G401 (cell line): ENCODE measurements at regions not wholly inside any gene's neighbourhood (a gene's known extent, or its start where the extent isn't known, plus 50 kb on each side); places are given as distances from the start of the nearest gene placed in this dataset.
A peak's percentile ranks its signal among the peaks of the same experiment; 100 is the strongest.

Experiments used
- DNase-seq: peaks from one replicate; pipeline ENCODE4 v3.0.0-alpha.2; 2015; ENCODE audit warnings: low spot score
- in situ Hi-C: cut with HindIII; loops from 2 replicates; pipeline ENCODE4 v1.10.0; 2016; ENCODE audit warnings: low sequenced_read_pairs, mixed read lengths

- DNase-seq: no peak
- in situ Hi-C loops: no loop called here
Observed at GRCh38 chr9:88653911-88654310, 118.9 kb downstream of the NXNL2 start.

DNA sequence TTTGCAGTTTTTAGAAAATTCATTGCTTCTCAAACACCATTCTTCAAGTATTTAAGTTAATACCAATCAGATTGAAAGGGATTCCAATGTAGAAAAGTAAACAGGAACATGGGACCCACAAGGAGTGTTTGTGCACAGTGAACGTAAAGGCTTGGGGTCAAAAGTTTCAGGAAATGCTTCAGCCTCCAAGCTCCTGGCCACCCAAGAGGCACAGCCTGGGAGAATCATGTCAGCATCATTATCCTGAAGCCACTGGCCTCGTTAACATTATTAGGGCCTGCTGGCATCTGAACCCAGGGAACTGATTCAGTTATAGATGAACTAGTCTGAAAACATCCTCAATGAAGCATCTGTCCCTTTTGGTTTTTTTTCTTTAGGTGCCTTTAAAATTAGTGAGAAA, 122.9 kb downstream of the NXNL2 start:
- in situ Hi-C loops: no loop called here
- no peak for DNase-seq

- no peak for DNase-seq
- in situ Hi-C loops: no loop called here
Observed at GRCh38 chr9:88658311-88658822, 123.4 kb downstream of the NXNL2 start.

DNA sequence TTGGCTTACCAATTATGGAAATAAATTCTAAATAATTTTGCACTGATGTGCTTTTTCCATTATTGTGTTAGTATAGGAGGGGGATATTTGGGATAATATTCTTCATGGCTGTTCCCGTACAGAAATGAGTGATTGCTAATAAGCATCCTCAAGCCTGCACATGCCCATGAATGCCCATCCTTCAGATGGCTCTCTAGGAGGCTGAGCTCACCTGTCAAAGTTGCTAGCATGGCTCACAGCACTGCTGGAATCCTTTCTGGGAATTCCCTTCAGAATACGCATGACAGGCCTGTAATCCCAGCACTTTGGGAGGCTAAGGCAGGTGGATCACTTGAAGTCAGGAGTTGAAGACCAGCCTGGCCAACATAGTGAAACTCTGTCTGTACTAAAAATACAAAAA, 124.1 kb downstream of the NXNL2 start:
- DNase-seq: no peak
- in situ Hi-C loops: no loop called here

DNA sequence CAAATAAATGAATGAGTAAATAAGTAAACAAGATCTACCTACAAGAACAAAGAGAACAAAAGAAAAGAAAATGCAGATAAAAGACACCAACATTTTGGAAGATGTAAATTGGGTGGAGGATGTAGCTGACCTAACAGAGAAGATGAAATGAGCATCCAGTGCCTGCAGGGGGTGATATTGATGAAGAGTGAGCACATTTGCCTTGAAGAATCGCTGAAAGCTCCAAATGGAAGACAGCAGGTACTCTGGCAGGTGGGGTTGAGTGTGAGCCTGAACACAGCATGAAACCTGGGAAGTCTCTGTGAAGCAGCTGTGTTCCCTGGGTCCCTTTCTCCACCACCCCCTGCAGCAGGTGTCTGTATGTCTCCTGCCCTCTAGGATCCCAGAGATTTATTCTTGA, 125.6 kb downstream of the NXNL2 start:
- no peak for DNase-seq
- in situ Hi-C loops: no loop called here

DNA sequence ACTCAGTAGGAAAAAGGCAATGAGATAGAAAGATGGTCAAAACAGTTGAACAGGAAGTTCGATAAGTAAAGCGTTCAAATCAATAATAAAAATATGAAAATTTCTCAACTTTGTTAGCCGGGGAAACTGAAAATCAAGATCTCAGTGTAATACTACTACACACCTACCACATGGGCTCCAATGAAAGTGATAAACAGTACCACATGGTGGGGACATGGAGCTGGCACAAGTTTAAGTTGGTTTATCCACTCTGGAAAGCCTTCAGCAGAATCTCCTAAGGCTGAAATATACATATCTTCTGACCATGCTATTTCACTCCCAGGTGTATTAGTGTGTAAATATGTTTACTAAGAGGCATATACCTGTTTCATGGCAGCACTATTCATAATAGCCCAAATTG, 126.8 kb downstream of the NXNL2 start:
- in situ Hi-C loops: no loop called here
- no peak for DNase-seq

- no peak for DNase-seq
- in situ Hi-C loops: no loop called here
Observed at GRCh38 chr9:88663771-88664419, 128.9 kb downstream of the NXNL2 start.

- DNase-seq: no peak
- in situ Hi-C loops: no loop called here
Observed at GRCh38 chr9:88664773-88665172, 129.8 kb downstream of the NXNL2 start.

GRCh38 chr9:88672874-88673689, 138.1 kb downstream of the NXNL2 start:
- no peak for DNase-seq
- in situ Hi-C loops: no loop called here

DNA sequence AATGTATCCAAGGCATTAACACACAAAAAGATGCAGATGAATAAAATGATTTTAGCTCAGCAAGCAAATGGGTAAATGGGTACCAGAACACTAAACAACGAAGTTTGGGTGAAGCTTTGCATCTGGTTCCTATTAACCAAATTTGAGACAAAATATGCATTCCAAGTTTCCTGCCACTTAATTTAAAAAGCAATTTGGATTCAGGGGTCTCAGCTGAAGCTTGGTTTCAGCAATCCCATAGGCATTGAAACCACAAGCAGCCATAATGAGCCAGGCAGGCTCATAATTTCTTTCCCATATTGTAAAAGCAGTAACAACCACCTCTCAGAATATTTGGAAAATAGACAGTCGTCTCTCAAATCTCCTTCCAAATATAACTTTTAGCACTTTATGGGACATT, 138.9 kb downstream of the NXNL2 start:
- in situ Hi-C loops: no loop called here
- no peak for DNase-seq

GRCh38 chr9:88676644-88677043, 141.7 kb downstream of the NXNL2 start:
- DNase-seq: no peak
- in situ Hi-C loops: no loop called here

GRCh38 chr9:88678008-88678407, 143.0 kb downstream of the NXNL2 start:
- in situ Hi-C loops: no loop called here
- no peak for DNase-seq

DNA sequence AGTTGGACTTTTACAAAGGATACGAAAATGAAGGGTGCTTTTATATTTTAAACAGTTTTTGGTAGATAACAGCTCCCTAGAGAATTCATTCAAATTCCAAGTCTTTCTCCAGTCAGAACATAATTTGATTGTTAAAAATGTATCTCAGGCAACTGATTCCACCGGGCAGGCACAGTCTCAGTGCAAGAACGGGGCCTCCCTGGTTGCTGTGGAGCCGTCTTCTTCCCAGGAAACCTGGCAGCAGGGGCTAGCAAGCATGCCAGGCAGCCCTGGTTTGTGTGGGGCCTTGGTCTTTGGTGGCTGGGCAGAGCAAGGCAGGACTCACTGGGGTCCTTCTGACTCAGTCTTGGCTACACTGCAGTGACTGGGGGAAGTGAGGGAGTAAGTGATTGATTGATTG, 143.5 kb downstream of the NXNL2 start:
- in situ Hi-C loops: no loop called here
- peak; percentile 2 for DNase-seq

GRCh38 chr9:88680041-88680440, 145.1 kb downstream of the NXNL2 start:
- no peak for DNase-seq
- in situ Hi-C loops: no loop called here

GRCh38 chr9:88680505-88681160, 145.7 kb downstream of the NXNL2 start:
- in situ Hi-C loops: no loop called here
- DNase-seq: no peak

GRCh38 chr9:88681434-88681833, 146.5 kb downstream of the NXNL2 start:
- in situ Hi-C loops: no loop called here
- no peak for DNase-seq

DNA sequence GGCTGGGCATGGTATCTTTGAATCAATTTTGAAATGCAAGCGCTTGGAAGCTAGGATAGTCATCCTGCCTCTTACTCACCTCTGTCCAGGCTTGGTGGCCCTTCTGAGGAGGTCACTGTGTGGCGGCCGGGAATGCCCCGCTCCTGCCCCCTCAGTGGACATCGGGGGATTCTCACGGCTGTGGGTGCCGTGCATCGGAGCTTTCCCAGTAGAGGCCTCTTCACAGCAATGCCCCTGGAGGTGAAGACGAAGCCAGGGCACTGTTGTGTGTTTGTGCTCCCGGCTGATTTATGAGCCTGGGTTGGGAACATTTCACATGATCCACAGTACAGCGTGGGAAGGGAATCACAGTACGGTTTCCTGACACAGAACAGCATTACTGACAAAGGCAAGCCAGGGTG, 147.5 kb downstream of the NXNL2 start:
- no peak for DNase-seq
- in situ Hi-C loops: no loop called here

GRCh38 chr9:88684046-88684445, 149.1 kb downstream of the NXNL2 start:
- no peak for DNase-seq
- in situ Hi-C loops: no loop called here

DNA sequence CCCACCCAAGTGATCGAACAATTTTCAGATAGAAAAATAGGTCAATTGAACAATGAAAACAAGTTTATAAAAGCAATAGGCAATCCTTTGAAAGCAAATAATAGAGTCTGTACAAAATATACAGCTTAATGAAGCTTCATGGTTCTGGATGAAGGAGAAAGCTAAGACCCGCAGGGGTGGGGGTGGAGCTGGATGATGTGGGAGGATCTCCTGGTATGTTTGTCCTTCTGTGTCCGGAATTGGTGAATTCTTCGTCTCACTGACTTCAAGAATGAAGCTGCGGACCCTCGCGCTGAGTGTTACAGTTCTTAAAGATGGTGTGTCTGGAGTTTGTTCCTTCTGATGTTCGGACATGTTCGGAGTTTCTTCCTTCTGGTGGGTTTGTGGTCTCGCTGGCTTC, 149.9 kb downstream of the NXNL2 start:
- in situ Hi-C loops: no loop called here
- no peak for DNase-seq

GRCh38 chr9:88685966-88686365, 151.0 kb downstream of the NXNL2 start:
- DNase-seq: no peak
- in situ Hi-C loops: no loop called here
